GM10248 (cell line): ENCODE measurements at regions not wholly inside any gene's neighbourhood (a gene's known extent, or its start where the extent isn't known, plus 50 kb on each side); places are given as distances from the start of the nearest gene placed in this dataset.

Experiments used
- CTCF ChIA-PET: fragments of 300-600 bp; sonication (Branson Sonifier 250); formaldehyde crosslinking; extraction: SDS; loops from one replicate; lab custom pipeline; 2021; ENCODE audit warnings: antibody characterized with exemption; lab: Yijun Ruan, JAX
- POLR2A ChIA-PET: fragments of 350-650 bp; sonication (Branson Sonifier 250); formaldehyde crosslinking; extraction: SDS; loops from one replicate; lab custom pipeline; 2020; ENCODE audit warnings: antibody characterized with exemption; lab: Yijun Ruan, JAX
- DNase-seq: peaks from one replicate; pipeline ENCODE4 v3.0.0; 2012; ENCODE audit errors: extremely low spot score
- CTCF ChIP-seq: IDR thresholded peaks from 2 replicates; pipeline ENCODE4 v1.5.1; 2012; ENCODE audit warnings: mild to moderate bottlenecking, low read depth; ENCODE audit errors: extremely low read depth, missing control alignments, control extremely low read depth

- no peak for DNase-seq
- CTCF ChIA-PET, result no interaction called here
- POLR2A ChIA-PET, result no interaction called here
- TF ChIP-seq CTCF, result no peak
Measured at GRCh38 chr17:5809056-5809455, 224.7 kb upstream of the NLRP1 start.

- DNase-seq, result no peak
- CTCF ChIA-PET, result no interaction called here
- POLR2A ChIA-PET, result no interaction called here
- no peak for TF ChIP-seq CTCF
Measured at GRCh38 chr17:5809580-5810188, 225.4 kb upstream of the NLRP1 start.

- no peak for DNase-seq
- no peak for TF ChIP-seq CTCF
- POLR2A ChIA-PET, result no interaction called here
- CTCF ChIA-PET, result no interaction called here
Measured at GRCh38 chr17:5812590-5812989, 228.3 kb upstream of the NLRP1 start.

- CTCF ChIA-PET, result no interaction called here
- POLR2A ChIA-PET, result no interaction called here
- TF ChIP-seq CTCF, result no peak
- no peak for DNase-seq
Measured at GRCh38 chr17:5813357-5813756, 229.0 kb upstream of the NLRP1 start.

- TF ChIP-seq CTCF, result no peak
- CTCF ChIA-PET, result no interaction called here
Measured at GRCh38 chr17:5815396-5815795, 231.1 kb upstream of the NLRP1 start.

GRCh38 chr17:5816491-5817070, 232.3 kb upstream of the NLRP1 start:
- CTCF ChIA-PET, result no interaction called here
- DNase-seq, result no peak
- no peak for TF ChIP-seq CTCF
- POLR2A ChIA-PET, result no interaction called here

More at GRCh38 chr17:5815396-5815795, 231.1 kb upstream of the NLRP1 start:
- no peak for DNase-seq
- POLR2A ChIA-PET, result no interaction called here
